ENCODE measurements at regions not wholly inside any gene's neighbourhood (a gene's known extent, or its start where the extent isn't known, plus 50 kb on each side); places are given as distances from the start of the nearest gene placed in this dataset.

- ChIA-PET POLR2A (no interaction called here), CTCF (interaction anchor here (1.5 kb wide), 1 partner anchor 12 kb away, joined by 3 read pairs; no protein-coding TSS in a partner anchor)
- TF ChIP-seq, protein P1, sequence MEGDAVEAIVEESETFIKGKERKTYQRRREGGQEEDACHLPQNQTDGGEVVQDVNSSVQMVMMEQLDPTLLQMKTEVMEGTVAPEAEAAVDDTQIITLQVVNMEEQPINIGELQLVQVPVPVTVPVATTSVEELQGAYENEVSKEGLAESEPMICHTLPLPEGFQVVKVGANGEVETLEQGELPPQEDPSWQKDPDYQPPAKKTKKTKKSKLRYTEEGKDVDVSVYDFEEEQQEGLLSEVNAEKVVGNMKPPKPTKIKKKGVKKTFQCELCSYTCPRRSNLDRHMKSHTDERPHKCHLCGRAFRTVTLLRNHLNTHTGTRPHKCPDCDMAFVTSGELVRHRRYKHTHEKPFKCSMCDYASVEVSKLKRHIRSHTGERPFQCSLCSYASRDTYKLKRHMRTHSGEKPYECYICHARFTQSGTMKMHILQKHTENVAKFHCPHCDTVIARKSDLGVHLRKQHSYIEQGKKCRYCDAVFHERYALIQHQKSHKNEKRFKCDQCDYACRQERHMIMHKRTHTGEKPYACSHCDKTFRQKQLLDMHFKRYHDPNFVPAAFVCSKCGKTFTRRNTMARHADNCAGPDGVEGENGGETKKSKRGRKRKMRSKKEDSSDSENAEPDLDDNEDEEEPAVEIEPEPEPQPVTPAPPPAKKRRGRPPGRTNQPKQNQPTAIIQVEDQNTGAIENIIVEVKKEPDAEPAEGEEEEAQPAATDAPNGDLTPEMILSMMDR (IDR thresholded peaks at IDR 0.05; ENCODE audit: control extremely low read depth, extremely low read depth, low read depth, missing control alignments) = no peak
- no peak for DNase-seq (ENCODE audit: extremely low spot score)
Observed at GRCh38 chr13:65606622-65607021, 1623.5 kb downstream of the PCDH9 start.

DNA sequence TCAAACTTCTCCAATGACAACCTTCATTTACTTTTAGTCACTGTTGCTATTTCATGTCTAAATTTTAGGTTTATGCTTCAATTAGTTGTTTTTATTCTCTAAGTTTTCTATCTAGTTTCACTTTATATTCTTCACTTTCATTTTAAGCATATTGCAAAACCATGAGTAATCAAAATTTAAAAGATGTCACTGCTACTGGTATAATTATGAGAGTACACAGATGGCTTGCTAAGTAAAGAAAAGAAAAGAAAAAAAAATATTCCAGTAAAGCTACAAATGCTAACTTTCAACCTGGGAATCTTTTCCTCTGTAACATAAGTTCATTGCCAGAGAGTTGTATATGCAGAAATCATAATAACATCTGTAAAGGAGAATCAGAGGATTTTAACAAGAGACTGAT lies 1624.7 kb downstream of the PCDH9 start:
- TF ChIP-seq, protein P1 (IDR thresholded peaks at IDR 0.05; ENCODE audit: control extremely low read depth, extremely low read depth, low read depth, missing control alignments) = no peak
- no peak for DNase-seq (ENCODE audit: extremely low spot score)
- ChIA-PET POLR2A (no interaction called here), CTCF (interaction anchor here (1.5 kb wide), 1 partner anchor 11 kb away, joined by 3 read pairs; no protein-coding TSS in a partner anchor)

DNA sequence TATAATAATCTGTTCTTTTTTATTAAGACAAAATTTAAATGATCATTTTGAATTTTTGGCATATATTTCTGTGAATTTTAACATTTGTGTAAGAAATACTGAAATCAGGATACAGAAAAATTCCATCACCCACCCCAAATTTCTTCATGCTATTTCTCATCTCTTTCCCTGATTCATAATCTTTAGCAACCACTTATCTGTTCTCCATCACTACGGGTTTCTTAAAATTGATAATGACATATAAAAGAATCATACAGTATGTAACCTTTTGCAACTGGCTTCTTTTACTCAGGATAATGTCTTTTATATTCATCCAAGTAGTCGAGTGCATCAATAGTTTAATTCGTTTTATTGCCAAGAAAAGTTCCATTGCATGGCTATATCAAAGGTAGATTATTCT lies 1627.0 kb downstream of the PCDH9 start:
- TF ChIP-seq, protein P1 (IDR thresholded peaks at IDR 0.05; ENCODE audit: control extremely low read depth, extremely low read depth, low read depth, missing control alignments) = no peak
- ChIA-PET CTCF (no interaction called here), POLR2A (no interaction called here)
- DNase-seq (ENCODE audit: extremely low spot score) = no peak

- DNase-seq (ENCODE audit: extremely low spot score) = no peak
- TF ChIP-seq, protein P1 (IDR thresholded peaks at IDR 0.05; ENCODE audit: control extremely low read depth, extremely low read depth, low read depth, missing control alignments) = no peak
- CTCF ChIA-PET = interaction anchor here (1.7 kb wide), 1 partner anchor 11 kb away, joined by 4 read pairs; no protein-coding TSS in a partner anchor
Observed at GRCh38 chr13:65601855-65602254, 1628.3 kb downstream of the PCDH9 start.

DNA sequence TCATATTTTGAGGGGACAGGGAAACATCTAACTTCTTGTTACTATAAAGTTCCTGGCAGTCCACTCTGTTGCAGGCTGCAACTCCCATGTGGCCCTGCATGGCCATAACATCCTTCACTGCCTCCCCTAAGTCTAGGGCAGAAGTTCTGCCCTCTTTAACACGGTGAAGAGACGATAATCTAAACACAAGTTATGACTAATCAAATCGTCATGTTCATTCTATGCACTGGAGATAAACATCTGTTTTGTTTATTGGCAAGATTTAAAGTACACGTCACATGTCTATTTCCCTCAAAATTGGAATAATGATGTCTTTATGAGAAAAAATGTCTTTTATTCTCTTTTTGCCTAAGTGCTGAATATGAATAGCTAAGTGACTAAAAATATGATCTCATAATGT lies 1629.4 kb downstream of the PCDH9 start:
- TF ChIP-seq, protein P1 (IDR thresholded peaks at IDR 0.05; ENCODE audit: control extremely low read depth, extremely low read depth, low read depth, missing control alignments) = no peak
- CTCF ChIA-PET = interaction anchor here (1.1 kb wide), 1 partner anchor 8 kb away, joined by 3 read pairs; no protein-coding TSS in a partner anchor
- POLR2A ChIA-PET = no interaction called here
- DNase-seq (ENCODE audit: extremely low spot score) = no peak

More at GRCh38 chr13:65601855-65602254, 1628.3 kb downstream of the PCDH9 start:
- POLR2A ChIA-PET = no interaction called here

- DNase-seq (ENCODE audit: extremely low spot score) = no peak
- TF ChIP-seq, protein P1 (IDR thresholded peaks at IDR 0.05; ENCODE audit: control extremely low read depth, extremely low read depth, low read depth, missing control alignments) = no peak
- ChIA-PET POLR2A (no interaction called here), CTCF (no interaction called here)
Observed at GRCh38 chr13:65597839-65598818, 1632.0 kb downstream of the PCDH9 start.
